ENCODE measurements at regions not wholly inside any gene's neighbourhood (a gene's known extent, or its start where the extent isn't known, plus 50 kb on each side); places are given as distances from the start of the nearest gene placed in this dataset.

DNA sequence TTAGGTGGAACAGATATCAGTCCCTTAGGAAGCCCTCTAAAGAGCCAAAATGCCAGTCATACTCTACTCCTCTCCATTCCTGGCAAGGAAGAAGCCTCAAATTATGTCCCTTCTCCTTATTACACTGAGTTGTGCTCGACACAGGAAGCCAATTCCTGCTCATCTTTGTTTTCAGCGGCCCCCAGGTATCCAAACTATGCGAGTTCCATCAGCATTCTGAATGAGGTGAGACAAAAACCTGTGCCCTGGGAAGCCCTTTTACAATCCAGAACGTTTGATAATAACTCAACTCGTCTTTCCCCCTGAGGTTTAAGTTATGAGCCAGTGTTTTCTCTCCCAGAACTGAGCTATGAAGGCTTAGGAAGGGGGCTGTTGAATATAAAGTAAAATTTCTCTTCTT lies 580.5 kb downstream of the NXPH1 start:
- TF ChIP-seq, protein P1, sequence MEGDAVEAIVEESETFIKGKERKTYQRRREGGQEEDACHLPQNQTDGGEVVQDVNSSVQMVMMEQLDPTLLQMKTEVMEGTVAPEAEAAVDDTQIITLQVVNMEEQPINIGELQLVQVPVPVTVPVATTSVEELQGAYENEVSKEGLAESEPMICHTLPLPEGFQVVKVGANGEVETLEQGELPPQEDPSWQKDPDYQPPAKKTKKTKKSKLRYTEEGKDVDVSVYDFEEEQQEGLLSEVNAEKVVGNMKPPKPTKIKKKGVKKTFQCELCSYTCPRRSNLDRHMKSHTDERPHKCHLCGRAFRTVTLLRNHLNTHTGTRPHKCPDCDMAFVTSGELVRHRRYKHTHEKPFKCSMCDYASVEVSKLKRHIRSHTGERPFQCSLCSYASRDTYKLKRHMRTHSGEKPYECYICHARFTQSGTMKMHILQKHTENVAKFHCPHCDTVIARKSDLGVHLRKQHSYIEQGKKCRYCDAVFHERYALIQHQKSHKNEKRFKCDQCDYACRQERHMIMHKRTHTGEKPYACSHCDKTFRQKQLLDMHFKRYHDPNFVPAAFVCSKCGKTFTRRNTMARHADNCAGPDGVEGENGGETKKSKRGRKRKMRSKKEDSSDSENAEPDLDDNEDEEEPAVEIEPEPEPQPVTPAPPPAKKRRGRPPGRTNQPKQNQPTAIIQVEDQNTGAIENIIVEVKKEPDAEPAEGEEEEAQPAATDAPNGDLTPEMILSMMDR (IDR thresholded peaks at IDR 0.05; ENCODE audit: insufficient read depth, low read length, poor library complexity, severe bottlenecking) = no peak
- TF ChIP-seq EZH2phosphoT487 (conservative IDR thresholded peaks at IDR 0.05; ENCODE audit: low read length) = no peak
- H3F3A ChIP-seq (ENCODE audit: insufficient read depth) = no peaks in the 10 kb centered on the region
- H3K9ac ChIP-seq (ENCODE audit: low read length) = no peak overlapping the region
- no peaks in the 10 kb centered on the region for H3K79me2 ChIP-seq (ENCODE audit: insufficient read depth, low read length)
- H3K4me2 ChIP-seq (ENCODE audit: low read depth, low read length, poor library complexity, severe bottlenecking) = no peak overlapping the region
- H3K27ac ChIP-seq (ENCODE audit: low read depth, low read length) = no peak overlapping the region
- H3K4me3 ChIP-seq (ENCODE audit: insufficient read depth, low read length, poor library complexity, severe bottlenecking) = no peak overlapping the region
- no peaks in the 10 kb centered on the region for H3K27me3 ChIP-seq (ENCODE audit: low read length)
- no peaks in the 10 kb centered on the region for H3K36me3 ChIP-seq (ENCODE audit: low read length)
- no peaks in the 10 kb centered on the region for H3K9me2 ChIP-seq (replicated peaks; ENCODE audit: insufficient read depth, low read length)
- no peak overlapping the region for H2AFZ ChIP-seq (ENCODE audit: low read depth, low read length, severe bottlenecking)
- H3K9me3 ChIP-seq (ENCODE audit: insufficient read depth, low read length) = no peaks in the 10 kb centered on the region
- H4K20me1 ChIP-seq (ENCODE audit: low read depth, low read length) = no peaks in the 10 kb centered on the region; the same call in 1 of the 2 replicates

DNA sequence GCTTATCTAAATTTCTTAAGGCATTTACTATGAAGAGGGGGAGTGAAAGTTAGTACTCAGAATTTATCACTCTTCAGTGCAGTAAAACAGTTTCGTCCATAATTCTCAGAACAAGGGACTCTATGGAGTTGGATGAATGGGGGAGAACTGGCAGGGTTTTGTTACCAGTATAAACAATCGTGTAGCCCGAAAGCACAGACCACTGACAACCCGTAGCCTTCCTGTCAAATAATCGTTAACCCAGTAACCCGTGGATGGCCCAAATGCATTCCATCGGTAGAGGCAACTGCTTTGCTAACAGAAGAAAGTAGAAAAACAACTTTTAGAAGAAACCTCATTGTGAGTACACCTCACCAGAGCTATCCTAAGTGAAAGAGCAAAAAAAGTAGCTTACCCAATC lies 583.9 kb downstream of the NXPH1 start:
- Histone ChIP-seq H3K36me3 (ENCODE audit: low read length) (no peaks in the 10 kb centered on the region), H3K9me2 (replicated peaks; ENCODE audit: insufficient read depth, low read length) (no peaks in the 10 kb centered on the region), H3K4me2 (ENCODE audit: low read depth, low read length, poor library complexity, severe bottlenecking) (no peak overlapping the region), H3K27me3 (ENCODE audit: low read length) (no peaks in the 10 kb centered on the region), H2AFZ (ENCODE audit: low read depth, low read length, severe bottlenecking) (no peak overlapping the region), H3K4me3 (ENCODE audit: insufficient read depth, low read length, poor library complexity, severe bottlenecking) (no peak overlapping the region), H3K9ac (ENCODE audit: low read length) (no peak overlapping the region), H3K27ac (ENCODE audit: low read depth, low read length) (no peak overlapping the region), H3K79me2 (ENCODE audit: insufficient read depth, low read length) (no peaks in the 10 kb centered on the region), H4K20me1 (ENCODE audit: low read depth, low read length) (no peaks in the 10 kb centered on the region; the same call in 1 of the 2 replicates), H3K9me3 (ENCODE audit: insufficient read depth, low read length) (no peaks in the 10 kb centered on the region), H3F3A (ENCODE audit: insufficient read depth) (no peaks in the 10 kb centered on the region)
- no peak for TF ChIP-seq EZH2phosphoT487 (conservative IDR thresholded peaks at IDR 0.05; ENCODE audit: low read length)
- TF ChIP-seq, protein P1 (IDR thresholded peaks at IDR 0.05; ENCODE audit: insufficient read depth, low read length, poor library complexity, severe bottlenecking) = no peak

DNA sequence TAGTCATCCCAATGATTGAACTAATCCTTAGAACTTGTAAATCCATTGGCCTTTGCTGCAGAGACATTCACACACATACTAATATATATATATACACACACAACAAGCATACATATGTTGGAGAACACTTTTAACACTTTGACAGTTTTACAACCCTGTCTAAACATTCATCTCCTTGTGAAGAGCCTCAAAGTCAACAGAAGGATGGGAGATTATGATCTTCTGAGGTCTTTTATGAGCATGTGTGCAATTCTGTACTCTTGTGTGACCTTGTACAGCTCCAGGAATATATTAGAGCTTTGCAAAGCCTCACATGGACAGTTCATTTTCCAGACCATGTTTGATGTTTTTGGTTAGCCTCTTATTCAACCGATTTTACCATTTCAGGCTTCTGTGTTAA lies 589.0 kb downstream of the NXPH1 start:
- no peak overlapping the region for H3K9ac ChIP-seq (ENCODE audit: low read length)
- H3K4me3 ChIP-seq (ENCODE audit: insufficient read depth, low read length, poor library complexity, severe bottlenecking) = no peak overlapping the region
- H3K9me3 ChIP-seq (ENCODE audit: insufficient read depth, low read length) = no peaks in the 10 kb centered on the region
- no peak overlapping the region for H2AFZ ChIP-seq (ENCODE audit: low read depth, low read length, severe bottlenecking)
- H3F3A ChIP-seq (ENCODE audit: insufficient read depth) = no peaks in the 10 kb centered on the region
- no peaks in the 10 kb centered on the region for H3K9me2 ChIP-seq (replicated peaks; ENCODE audit: insufficient read depth, low read length)
- H3K27ac ChIP-seq (ENCODE audit: low read depth, low read length) = no peak overlapping the region
- H3K79me2 ChIP-seq (ENCODE audit: insufficient read depth, low read length) = no peaks in the 10 kb centered on the region
- H3K36me3 ChIP-seq (ENCODE audit: low read length) = no peaks in the 10 kb centered on the region
- no peaks in the 10 kb centered on the region for H3K27me3 ChIP-seq (ENCODE audit: low read length)
- no peak for TF ChIP-seq EZH2phosphoT487 (conservative IDR thresholded peaks at IDR 0.05; ENCODE audit: low read length)
- TF ChIP-seq, protein P1 (IDR thresholded peaks at IDR 0.05; ENCODE audit: insufficient read depth, low read length, poor library complexity, severe bottlenecking) = no peak
- H4K20me1 ChIP-seq (ENCODE audit: low read depth, low read length) = no peaks in the 10 kb centered on the region
- H3K4me2 ChIP-seq (ENCODE audit: low read depth, low read length, poor library complexity, severe bottlenecking) = no peak overlapping the region
